ENCODE measurements at regions not wholly inside any gene's neighbourhood (a gene's known extent, or its start where the extent isn't known, plus 50 kb on each side); places are given as distances from the start of the nearest gene placed in this dataset.

DNA sequence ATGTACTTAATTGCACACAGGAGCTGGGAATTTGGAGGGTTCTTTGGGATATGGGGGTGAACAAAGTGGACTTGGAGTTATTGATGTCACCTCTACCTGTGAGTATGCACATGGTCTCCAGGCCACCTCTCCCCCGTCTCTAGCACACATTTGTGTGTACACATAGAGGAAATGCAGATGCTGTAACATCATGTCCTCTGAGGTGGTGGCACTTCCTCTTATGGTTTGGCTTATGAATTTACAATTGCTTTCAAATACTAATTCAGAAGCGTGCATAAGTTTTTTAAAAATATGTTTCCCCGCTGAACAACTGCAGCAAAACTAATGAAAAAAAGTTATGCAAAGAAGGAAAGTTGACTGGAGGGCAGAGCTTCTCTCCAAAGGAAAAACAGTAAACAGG lies 152.0 kb upstream of the TENM4 start:
- Mint-ChIP-seq H3K27ac (no peak overlapping the region), H3K4me3 (no peak overlapping the region), H3K36me3 (ENCODE audit: insufficient read depth in 1 of 3, low read depth in 3 of 3) (no peaks in the 10 kb centered on the region; a peak in 1 of 7 replicates), H3K9me3 (peaks cover 0 to 3% of the 10 kb centered on the region in 2 experiments; a peak in 1 of 5 replicates), H3K4me1 (peaks cover 0 to 3% of the 10 kb centered on the region in 2 experiments; a peak in 1 of 4 replicates), H3K27me3 (ENCODE audit: low read depth) (peaks cover 3% of the 10 kb centered on the region; the same call in 1 of the 2 replicates)
- Histone ChIP-seq H3K14ac (ENCODE audit: insufficient read depth, low read length) (no peak overlapping the region), H3K23me2 (ENCODE audit: insufficient read length, low read depth, low read length, poor library complexity, severe bottlenecking) (no peaks in the 10 kb centered on the region), H4K20me1 (ENCODE audit: control insufficient read depth, insufficient read depth, insufficient read length) (no peaks in the 10 kb centered on the region), H3T11ph (ENCODE audit: low read length) (no peak overlapping the region), H3K4ac (ENCODE audit: low read depth, low read length) (no peak overlapping the region), H3K56ac (ENCODE audit: insufficient read length, low read depth, low read length) (no peak overlapping the region), H3K79me2 (ENCODE audit: insufficient read depth, low read length) (no peaks in the 10 kb centered on the region), H2BK120ac (ENCODE audit: low read depth, low read length, poor library complexity, severe bottlenecking) (no peak overlapping the region), H3K18ac (ENCODE audit: insufficient read length, low read depth, low read length) (no peak overlapping the region), H3K9ac (ENCODE audit: extremely low read depth, insufficient read length, low read length) (no peak overlapping the region), H3K4me1 (ENCODE audit: insufficient read depth, low read length) (no peaks in the 10 kb centered on the region), H2BK12ac (ENCODE audit: insufficient read length, low read depth, low read length) (no peak overlapping the region), H4K8ac (replicated peaks; ENCODE audit: insufficient read length, low read depth, low read length) (no peak overlapping the region), H4K91ac (ENCODE audit: insufficient read length, low read depth, low read length) (no peak overlapping the region), H4K5ac (ENCODE audit: insufficient read length, low read depth, low read length) (no peak overlapping the region), H3K27me3 (ENCODE audit: insufficient read depth, low read length) (no peaks in the 10 kb centered on the region), H3K23ac (ENCODE audit: insufficient read length, low read depth, low read length) (no peak overlapping the region), H3K4me2 (ENCODE audit: insufficient read depth, insufficient read length, low read length) (no peak overlapping the region), H3K79me1 (ENCODE audit: insufficient read depth, low read depth, low read length, poor library complexity, severe bottlenecking) (no peaks in the 10 kb centered on the region), H2AFZ (ENCODE audit: low read length) (no peak overlapping the region), H2BK15ac (ENCODE audit: low read depth, low read length) (no peak overlapping the region), H2AK5ac (ENCODE audit: insufficient read length, low read length) (no peak overlapping the region), H2BK20ac (ENCODE audit: low read depth, low read length, poor library complexity, severe bottlenecking) (no peak overlapping the region), H3K27ac (ENCODE audit: insufficient read length, low read depth, low read length) (no peak overlapping the region), H2BK5ac (ENCODE audit: insufficient read length, low read length) (no peak overlapping the region), H3K9me3 (ENCODE audit: control insufficient read depth, low read depth, low read length) (no peaks in the 10 kb centered on the region)
- no CpG with 5 or more reads among the region's 3 CpGs for WGBS (ENCODE audit: extremely low coverage, insufficient read length, low lambda C conversion rate)
- TF ChIP-seq, protein P1, sequence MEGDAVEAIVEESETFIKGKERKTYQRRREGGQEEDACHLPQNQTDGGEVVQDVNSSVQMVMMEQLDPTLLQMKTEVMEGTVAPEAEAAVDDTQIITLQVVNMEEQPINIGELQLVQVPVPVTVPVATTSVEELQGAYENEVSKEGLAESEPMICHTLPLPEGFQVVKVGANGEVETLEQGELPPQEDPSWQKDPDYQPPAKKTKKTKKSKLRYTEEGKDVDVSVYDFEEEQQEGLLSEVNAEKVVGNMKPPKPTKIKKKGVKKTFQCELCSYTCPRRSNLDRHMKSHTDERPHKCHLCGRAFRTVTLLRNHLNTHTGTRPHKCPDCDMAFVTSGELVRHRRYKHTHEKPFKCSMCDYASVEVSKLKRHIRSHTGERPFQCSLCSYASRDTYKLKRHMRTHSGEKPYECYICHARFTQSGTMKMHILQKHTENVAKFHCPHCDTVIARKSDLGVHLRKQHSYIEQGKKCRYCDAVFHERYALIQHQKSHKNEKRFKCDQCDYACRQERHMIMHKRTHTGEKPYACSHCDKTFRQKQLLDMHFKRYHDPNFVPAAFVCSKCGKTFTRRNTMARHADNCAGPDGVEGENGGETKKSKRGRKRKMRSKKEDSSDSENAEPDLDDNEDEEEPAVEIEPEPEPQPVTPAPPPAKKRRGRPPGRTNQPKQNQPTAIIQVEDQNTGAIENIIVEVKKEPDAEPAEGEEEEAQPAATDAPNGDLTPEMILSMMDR (conservative IDR thresholded peaks at IDR 0.05), result no peak
- DNase-seq, result no peak

Measured in H9 (cell line).